Stomach (tissue), 8 donors: ENCODE measurements at regions not wholly inside any gene's neighbourhood (a gene's known extent, or its start where the extent isn't known, plus 50 kb on each side); places are given as distances from the start of the nearest gene placed in this dataset.

Experiments
- DNase-seq, 2 donors: peaks; one replicate each; pipeline versions ENCODE4 v3.0.0 to v3.0.0-alpha.2; 2013 to 2019
- H3K27ac ChIP-seq, 5 donors: fragments of 200-600 bp in 4 of 5; sonication (generic) in 4 of 5; one replicate each; pipeline ENCODE4 v1.5.1; 2013 to 2019; ENCODE audit warnings: mild to moderate bottlenecking in 1 of 5, moderate library complexity in 1 of 5
- H3K27me3 ChIP-seq, 3 donors: fragments of 200-600 bp; sonication (generic); one replicate each; pipeline ENCODE4 v1.5.1; 2017 to 2019; ENCODE audit warnings: mixed run types in 1 of 3
- H3K36me3 ChIP-seq, 4 donors: fragments of 200-600 bp; sonication (generic); 1 replicate in 3 of 4; 2 replicates in 1 of 4; pipeline ENCODE4 v1.5.1; 2016 to 2019
- H3K4me1 ChIP-seq, 4 donors: fragments of 200-600 bp; sonication (generic); one replicate each; pipeline ENCODE4 v1.5.1; 2016 to 2019
- H3K4me3 ChIP-seq, 4 donors: fragments of 200-600 bp; sonication (generic) in 3 of 4; one replicate each; pipeline ENCODE4 v1.5.1; 2016 to 2019; ENCODE audit warnings: mild to moderate bottlenecking in 1 of 4
- H3K9me3 ChIP-seq, 4 donors: fragments of 200-600 bp; sonication (generic); one replicate each; pipeline ENCODE4 v1.5.1; 2016 to 2019
- CTCF ChIP-seq, 7 experiments: fragments of 450-650 bp in 4 of 7; fragments of 200-600 bp in 3 of 7; sonication (generic) in 3 of 7; IDR thresholded peaks; one replicate each; pipeline ENCODE4 v1.5.1; 2016 to 2019; ENCODE audit warnings: antibody characterized with exemption in 7 of 7, control low read depth in 2 of 7, mild to moderate bottlenecking in 1 of 7
- EP300 ChIP-seq: sonication (generic); formaldehyde crosslinking; IDR thresholded peaks from one replicate; pipeline ENCODE4 v1.6.1; 2017; ENCODE audit warnings: antibody characterized with exemption
- POLR2A ChIP-seq, 4 donors: fragments of 450-650 bp; IDR thresholded peaks; one replicate each; pipeline ENCODE4 v1.6.1; 2016; ENCODE audit warnings: antibody characterized with exemption in 4 of 4, control low read depth in 2 of 4, mild to moderate bottlenecking in 1 of 4, moderate library complexity in 1 of 4
- POLR2AphosphoS5 ChIP-seq, 3 donors: sonication (generic); formaldehyde crosslinking; IDR thresholded peaks; one replicate each; pipeline ENCODE4 v1.6.1; 2016; ENCODE audit warnings: antibody characterized with exemption in 3 of 3
- WGBS, 5 donors: extraction: QIAGEN DNeasy Blood & Tissue Kit in 3 of 5; methylation state at CpG; one replicate each; pipeline versions ENCODE4 v1.1.5 to v1.1.7; 2013 to 2018; 5-methylcytosine and 5-hydroxymethylcytosine counted together
- intact Hi-C: fragments of 100-400 bp; cut with DNase I; formaldehyde crosslinking; loops from one replicate; pipeline ENCODE4 v1.15.1; 2023; ENCODE audit warnings: low total_unique reads
- donor health status: healthy with polysubstance abuse.
- donor health status: Bipolar disorder and iron deficiency.
- donor health status: healthy.

- DNase-seq: no peak
- Histone ChIP-seq H3K4me3 (no peak overlapping the region), H3K9me3 (no peaks in the 10 kb centered on the region), H3K4me1 (no peaks in the 10 kb centered on the region), H3K36me3 (no peaks in the 10 kb centered on the region), H3K27ac (no peak overlapping the region), H3K27me3 (no peaks in the 10 kb centered on the region)
- TF ChIP-seq CTCF (IDR thresholded peaks at IDR 0.05) (no peak), POLR2A (IDR thresholded peaks at IDR 0.05) (no peak), EP300 (no peak), POLR2AphosphoS5 (IDR thresholded peaks at IDR 0.05) (no peak)
- WGBS, 5 donors: 70 to 84% (median 82%) methylated on average over 1 of the region's 1 CpG
- intact Hi-C loops: no loop called here
Measured at GRCh38 chr11:57094181-57094935, 87.4 kb upstream of the LRRC55 start.

GRCh38 chr11:57095417-57095816 lies 86.3 kb upstream of the LRRC55 start:
- Histone ChIP-seq H3K4me1 (peaks cover 0 to 4% (median 1%) of the 10 kb centered on the region in 4 donors), H3K4me3 (no peak overlapping the region), H3K27me3 (no peaks in the 10 kb centered on the region), H3K27ac (no peak overlapping the region), H3K9me3 (no peaks in the 10 kb centered on the region), H3K36me3 (no peaks in the 10 kb centered on the region)
- DNase-seq: no peak
- intact Hi-C loops: no loop called here
- 69 to 75% (median 72%) methylated on average over 3 of the region's 3 CpGs for whole genome bisulfite sequencing, 5 donors
- TF ChIP-seq EP300 (no peak), CTCF (IDR thresholded peaks at IDR 0.05) (no peak), POLR2A (IDR thresholded peaks at IDR 0.05) (no peak), POLR2AphosphoS5 (IDR thresholded peaks at IDR 0.05) (no peak)

GRCh38 chr11:57095896-57096295 lies 85.9 kb upstream of the LRRC55 start:
- DNase-seq: no peak
- no peaks in the 10 kb centered on the region for H3K27me3 ChIP-seq
- TF ChIP-seq POLR2AphosphoS5 (IDR thresholded peaks at IDR 0.05) (no peak), EP300 (no peak), CTCF (IDR thresholded peaks at IDR 0.05) (no peak), POLR2A (IDR thresholded peaks at IDR 0.05) (no peak)
- 80 to 92% (median 85%) methylated on average over 3 of the region's 3 CpGs for WGBS, 5 donors
- intact Hi-C loops: no loop called here
- H3K4me1 ChIP-seq: peaks cover 0 to 9% (median 4%) of the 10 kb centered on the region in 4 donors
- H3K36me3 ChIP-seq: no peaks in the 10 kb centered on the region
- H3K4me3 ChIP-seq: no peak overlapping the region
- H3K27ac ChIP-seq: no peak overlapping the region
- H3K9me3 ChIP-seq: no peaks in the 10 kb centered on the region

GRCh38 chr11:57097149-57097548 lies 84.6 kb upstream of the LRRC55 start:
- Histone ChIP-seq H3K4me1 (peaks cover 0 to 10% (median 4%) of the 10 kb centered on the region in 4 donors), H3K27me3 (no peaks in the 10 kb centered on the region), H3K4me3 (no peak overlapping the region), H3K27ac (no peak overlapping the region), H3K36me3 (no peaks in the 10 kb centered on the region), H3K9me3 (no peaks in the 10 kb centered on the region)
- TF ChIP-seq POLR2AphosphoS5 (IDR thresholded peaks at IDR 0.05) (no peak), CTCF (IDR thresholded peaks at IDR 0.05) (no peak), POLR2A (IDR thresholded peaks at IDR 0.05) (no peak), EP300 (no peak)
- intact Hi-C loops: no loop called here
- no peak for DNase-seq
- 85 to 94% (median 91%) methylated on average over 2 of the region's 2 CpGs for WGBS, 5 donors
